NCI-H748 (cell line): ENCODE measurements at regions not wholly inside any gene's neighbourhood (a gene's known extent, or its start where the extent isn't known, plus 50 kb on each side); places are given as distances from the start of the nearest gene placed in this dataset.

Source experiments
- DNase-seq: peaks from one replicate; lab custom pipeline; 2025; ENCODE audit not compliant: unreplicated experiment; lab: John Stamatoyannopoulos, UW

- DNase-seq: no peak
Measured at GRCh38 chr5:40071870-40072269, 607.8 kb upstream of the PTGER4 start.

DNA sequence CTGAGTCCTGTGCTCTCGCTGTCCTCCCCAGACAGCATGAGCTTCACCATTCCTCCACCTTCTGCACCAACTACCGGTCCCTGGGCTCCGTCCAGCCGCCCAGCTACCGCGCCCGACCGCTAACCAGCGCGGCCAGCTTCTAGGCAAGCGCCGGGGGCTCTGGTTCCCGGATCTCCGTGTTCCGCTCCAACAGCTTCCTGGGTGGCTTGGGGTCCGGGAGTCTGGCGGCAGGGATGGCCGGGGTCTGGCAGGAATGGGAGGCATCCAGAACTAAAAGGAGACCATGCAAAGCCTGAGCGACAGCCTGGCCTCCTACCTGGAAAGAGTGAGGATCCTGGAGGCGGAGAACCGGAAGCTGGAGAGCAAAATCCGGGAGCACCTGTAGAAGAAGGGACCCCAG, 613.1 kb upstream of the PTGER4 start:
- DNase-seq: no peak

DNA sequence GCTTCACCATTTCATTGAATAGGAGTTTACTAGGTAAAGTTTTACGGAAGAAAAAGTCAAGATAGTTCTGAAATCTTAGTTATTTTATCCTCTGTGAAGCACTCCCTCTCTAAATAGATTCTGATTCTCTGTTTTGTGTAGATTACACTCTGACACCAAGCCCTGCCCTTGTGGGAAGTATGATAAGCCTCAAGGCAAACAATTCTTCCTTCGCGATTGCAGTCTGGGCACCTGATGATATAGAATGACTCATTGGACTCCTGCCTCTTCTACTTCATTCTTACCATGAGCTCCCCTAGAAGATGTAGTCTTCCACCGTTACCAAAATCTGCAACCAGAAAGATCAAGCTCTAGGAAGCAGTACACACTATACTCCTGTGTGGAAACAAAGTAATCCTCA, 626.9 kb upstream of the PTGER4 start:
- no peak for DNase-seq

GRCh38 chr5:40046792-40047191, 622.0 kb upstream of the DAB2 start:
- no peak for DNase-seq

GRCh38 chr5:40045429-40045828, 620.6 kb upstream of the DAB2 start:
- no peak for DNase-seq

DNA sequence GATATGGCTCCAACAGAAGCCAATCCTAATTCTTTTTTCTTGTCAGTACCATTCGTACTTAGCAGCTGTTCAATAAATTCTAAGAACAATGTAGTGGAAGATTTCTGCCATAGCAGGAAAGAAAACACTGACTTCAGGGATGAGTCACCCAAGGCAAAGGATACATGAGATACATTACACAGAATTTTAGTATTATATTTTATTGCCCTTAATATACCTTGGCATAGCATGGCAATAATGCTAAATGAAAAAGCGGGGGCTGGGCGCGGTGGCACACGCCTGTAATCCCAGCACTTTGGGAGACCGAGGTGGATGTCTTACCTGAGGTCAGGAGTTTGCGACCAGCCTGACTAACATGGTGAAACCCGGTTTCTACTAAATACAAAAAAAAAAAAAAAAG, 619.1 kb upstream of the DAB2 start:
- no peak for DNase-seq

DNA sequence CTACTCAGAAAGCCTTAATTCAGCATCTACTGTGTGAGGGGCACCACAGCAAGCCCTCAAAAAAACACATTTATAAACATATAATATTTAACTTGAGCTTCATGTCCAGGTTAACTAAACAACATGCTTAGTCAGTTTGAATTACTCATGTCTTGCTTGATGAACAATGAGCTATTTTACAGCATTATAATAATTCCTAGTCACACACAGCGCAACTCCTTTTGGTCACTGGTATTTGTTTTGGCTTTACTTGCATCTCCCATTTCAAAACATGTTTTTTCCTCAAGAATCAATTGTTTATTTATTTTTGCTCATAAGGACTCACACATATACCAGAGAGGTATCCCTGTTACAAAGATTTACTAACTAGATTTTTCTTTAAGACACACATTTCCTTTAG, 616.7 kb upstream of the DAB2 start:
- no peak for DNase-seq

DNA sequence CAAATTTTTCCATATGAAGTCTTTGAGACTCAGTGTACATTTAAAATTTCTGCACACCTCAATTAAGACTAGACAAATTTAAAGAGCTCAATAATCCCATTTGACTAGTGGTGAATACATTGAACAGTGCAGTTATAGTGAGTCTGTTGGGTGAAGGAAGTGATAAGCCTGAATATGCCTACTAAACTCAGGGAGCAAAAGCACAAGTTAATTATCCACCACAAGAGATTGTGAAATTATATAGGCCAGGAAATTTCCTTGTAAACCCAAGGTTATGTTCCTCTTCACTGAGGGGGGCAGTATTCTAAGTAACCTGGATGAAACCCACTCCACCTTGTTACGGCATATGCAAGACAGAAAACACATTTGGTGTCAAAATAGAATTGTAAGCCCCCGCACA, 612.9 kb upstream of the DAB2 start:
- no peak for DNase-seq

DNA sequence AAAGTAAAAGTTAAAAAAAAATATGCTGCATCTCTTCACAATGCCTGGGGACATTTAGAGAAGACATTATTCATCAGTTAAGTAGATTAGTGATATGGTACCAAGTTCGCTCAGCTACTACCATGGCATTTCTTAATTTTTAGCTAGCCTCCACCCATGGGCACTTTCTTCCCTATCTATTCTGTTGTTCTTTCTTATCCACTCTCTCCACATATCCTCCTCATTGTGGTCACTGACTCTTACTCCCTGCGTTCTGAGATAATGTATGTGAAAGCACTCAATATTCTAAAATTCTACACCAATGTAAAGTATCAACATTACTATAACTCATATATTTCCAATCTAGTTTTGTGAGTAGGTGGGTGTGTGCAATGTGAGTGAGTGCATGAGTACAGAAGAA, 609.7 kb upstream of the DAB2 start:
- no peak for DNase-seq

GRCh38 chr5:40033411-40033810, 608.6 kb upstream of the DAB2 start:
- DNase-seq: peak; percentile 85

GRCh38 chr5:40033009-40033408, 608.2 kb upstream of the DAB2 start:
- no peak for DNase-seq

- DNase-seq: no peak
Measured at GRCh38 chr5:40030661-40031060, 605.9 kb upstream of the DAB2 start.

GRCh38 chr5:40029711-40030495, 605.1 kb upstream of the DAB2 start:
- no peak for DNase-seq

- no peak for DNase-seq
Measured at GRCh38 chr5:40027400-40027799, 602.6 kb upstream of the DAB2 start.

GRCh38 chr5:40025586-40025985, 600.8 kb upstream of the DAB2 start:
- no peak for DNase-seq

GRCh38 chr5:40022057-40022456, 597.3 kb upstream of the DAB2 start:
- no peak for DNase-seq

DNA sequence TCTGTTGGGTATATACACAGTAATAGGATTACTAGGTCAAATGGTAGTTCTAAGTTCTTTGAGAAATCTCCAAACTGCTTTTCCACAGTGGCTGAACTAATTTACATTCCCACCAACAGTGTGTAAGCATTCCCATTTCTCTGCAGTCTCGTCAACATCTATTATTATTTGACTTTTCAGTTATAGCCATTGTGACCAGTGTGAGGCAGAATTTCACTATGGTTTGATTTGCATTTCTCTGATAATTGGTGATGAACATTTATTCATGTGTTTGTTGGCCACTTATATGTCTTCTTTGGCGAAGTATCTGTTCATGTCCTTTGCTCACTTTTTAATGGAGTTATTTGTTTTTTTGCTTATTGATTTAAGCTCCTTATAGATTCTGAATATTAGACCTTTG, 596.2 kb upstream of the DAB2 start:
- DNase-seq: peak; percentile 16

GRCh38 chr5:40017918-40018317, 593.1 kb upstream of the DAB2 start:
- no peak for DNase-seq

DNA sequence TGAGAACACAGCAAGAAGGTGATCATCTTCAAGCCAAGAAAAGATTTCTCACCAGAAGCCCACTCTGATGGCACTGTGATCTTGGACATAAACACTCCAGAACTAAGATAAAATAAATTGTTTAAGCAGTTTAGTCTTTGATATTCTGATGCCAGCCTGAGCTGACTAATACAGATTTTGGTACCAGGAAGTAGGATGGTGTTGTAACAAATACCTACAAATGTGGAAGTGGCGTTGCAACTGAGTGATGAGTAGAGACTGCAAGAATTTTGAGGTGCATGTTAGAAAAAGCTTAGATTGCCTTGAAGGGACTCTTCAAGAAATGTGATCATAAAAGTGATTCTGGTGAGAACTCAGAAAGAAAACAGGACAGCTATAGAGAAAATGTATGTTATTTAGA, 592.4 kb upstream of the DAB2 start:
- no peak for DNase-seq

GRCh38 chr5:40010436-40010835, 585.7 kb upstream of the DAB2 start:
- no peak for DNase-seq

DNA sequence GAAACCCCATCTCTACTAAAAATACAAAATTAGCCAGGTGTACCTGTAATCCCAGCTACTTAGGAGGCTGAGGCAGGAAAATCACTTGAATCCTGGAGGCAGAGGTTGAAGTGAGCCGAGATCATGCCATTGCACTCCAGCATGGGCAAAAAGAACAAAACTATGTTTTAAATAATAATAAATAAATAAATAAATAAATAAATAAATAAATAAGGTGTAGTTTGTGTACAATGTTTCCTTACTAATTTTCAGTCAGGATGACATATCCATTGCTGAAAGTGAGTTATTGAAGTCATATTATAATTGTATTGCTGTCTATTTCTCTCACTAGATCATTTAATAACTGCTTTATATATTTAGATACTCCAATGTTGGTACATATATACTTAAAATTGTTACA, 581.5 kb upstream of the DAB2 start:
- no peak for DNase-seq

DNA sequence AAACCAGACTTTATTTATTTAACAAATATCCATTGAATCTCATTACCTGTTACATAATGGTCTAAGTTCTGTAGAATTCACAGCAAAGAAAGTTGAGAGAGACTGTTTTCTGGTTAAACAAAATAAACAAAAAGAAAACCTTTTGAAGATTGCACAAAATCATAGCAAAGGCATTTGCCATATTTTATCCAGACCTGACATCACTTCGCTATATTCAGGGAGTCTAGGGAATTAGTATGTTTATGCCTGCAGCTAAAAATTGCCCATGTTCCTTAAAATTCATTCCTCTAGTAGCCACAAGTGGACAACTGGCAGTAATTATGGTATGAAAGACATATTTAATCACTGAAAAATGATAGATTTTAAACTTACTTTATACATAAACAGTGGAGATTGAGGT, 577.0 kb upstream of the DAB2 start:
- no peak for DNase-seq

DNA sequence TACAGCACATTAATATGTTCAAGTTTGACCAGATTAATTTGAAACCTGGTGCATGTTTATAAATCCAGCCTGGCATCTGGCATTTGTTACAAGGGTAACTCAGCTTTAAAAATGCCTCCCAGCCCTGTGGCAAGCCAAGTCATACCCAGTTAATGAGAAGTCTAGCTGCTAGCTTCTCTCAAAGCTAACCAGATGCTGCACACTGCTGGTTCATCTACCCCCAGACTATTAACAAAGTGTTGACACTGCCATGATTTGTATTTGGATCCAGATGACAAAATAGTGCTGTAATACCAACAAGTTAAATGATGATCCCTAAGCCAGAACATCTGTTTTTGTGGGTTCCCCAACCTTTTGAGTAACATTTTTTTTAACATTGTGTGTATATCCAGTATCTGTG, 573.7 kb upstream of the DAB2 start:
- DNase-seq: no peak
